Lower lobe of right lung (tissue), 2 donors: ENCODE measurements at regions not wholly inside any gene's neighbourhood (a gene's known extent, or its start where the extent isn't known, plus 50 kb on each side); places are given as distances from the start of the nearest gene placed in this dataset.
A peak's percentile ranks its signal among the peaks of the same experiment; 100 is the strongest.

ENCODE experiments used
- ATAC-seq, 2 donors: fragments of 200-7000 bp; cut with Tn5 transposase; one replicate each; pipeline ENCODE4 v1.9.1; 2020 to 2022; ENCODE audit warnings: mild to moderate bottlenecking in 2 of 2, moderate library complexity in 2 of 2
- DNase-seq: peaks from one replicate; pipeline ENCODE4 v3.0.0-alpha.2; 2020
- H3K27ac ChIP-seq: fragments of 200-600 bp; one replicate; pipeline ENCODE4 v1.8.0; 2022
- H3K27me3 ChIP-seq: fragments of 200-600 bp; one replicate; pipeline ENCODE4 v1.8.0; 2022; ENCODE audit warnings: low read depth
- H3K36me3 ChIP-seq: fragments of 200-600 bp; one replicate; pipeline ENCODE4 v1.8.0; 2022; ENCODE audit warnings: mild to moderate bottlenecking
- H3K4me1 ChIP-seq: fragments of 200-600 bp; one replicate; pipeline ENCODE4 v1.8.0; 2022
- H3K4me3 ChIP-seq: fragments of 200-600 bp; one replicate; pipeline ENCODE4 v1.8.0; 2022; ENCODE audit warnings: mild to moderate bottlenecking
- H3K9me3 ChIP-seq: fragments of 200-600 bp; one replicate; pipeline ENCODE4 v1.8.0; 2022
- CTCF ChIP-seq: fragments of 200-600 bp; IDR thresholded peaks from one replicate; pipeline ENCODE4 v1.8.0; 2022; ENCODE audit warnings: antibody characterized with exemption, mild to moderate bottlenecking
- intact Hi-C: fragments of 100-400 bp; cut with DNase I; formaldehyde crosslinking; loops from one replicate; pipeline ENCODE4 v1.11.0; 2022
- donor health status: DM: no; HTN: yes; CAD: no; lungs with severe emphysema.

DNA sequence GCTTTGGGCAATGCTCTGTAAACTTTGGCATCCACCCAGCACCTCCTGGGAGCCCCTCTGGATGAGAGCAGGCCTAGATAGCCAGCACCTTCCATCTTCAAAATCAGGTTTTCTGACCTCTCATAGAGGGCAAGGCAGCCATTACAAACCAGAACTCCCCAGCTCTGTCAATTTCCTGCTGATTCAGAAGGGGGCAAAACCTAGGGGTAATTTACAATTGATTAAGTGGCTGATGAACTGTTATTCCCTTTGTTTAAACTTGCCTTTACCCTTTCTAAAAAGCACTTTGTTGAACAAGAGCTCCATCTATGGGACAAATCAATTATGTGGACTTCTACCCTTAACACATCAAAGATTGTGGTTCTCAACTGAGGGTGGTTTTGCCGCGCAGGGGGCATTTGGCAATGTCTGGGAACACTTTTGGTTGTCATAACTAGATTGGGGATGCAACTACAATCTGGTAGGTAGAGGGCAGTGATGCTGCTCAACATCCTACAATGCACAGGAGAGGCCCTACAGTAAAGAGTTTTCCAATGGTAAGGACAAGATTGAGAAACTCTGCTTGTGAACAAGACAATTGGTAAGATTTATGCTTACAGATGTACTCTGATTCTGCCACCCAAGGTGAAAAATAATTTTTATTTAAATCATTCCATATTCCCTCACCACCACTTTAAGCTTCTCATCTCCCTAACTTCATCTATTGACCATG, 184.1 kb downstream of the MARCHF11 start:
- Histone ChIP-seq H3K27ac (no peak overlapping the region), H3K27me3 (no peaks in the 10 kb centered on the region), H3K9me3 (peaks cover 17% of the 10 kb centered on the region), H3K4me1 (no peaks in the 10 kb centered on the region), H3K36me3 (no peaks in the 10 kb centered on the region), H3K4me3 (no peak overlapping the region)
- peak; percentile 45 for TF ChIP-seq CTCF
- DNase-seq: no peak
- intact Hi-C loops: no loop called here
- ATAC-seq: no peak

DNA sequence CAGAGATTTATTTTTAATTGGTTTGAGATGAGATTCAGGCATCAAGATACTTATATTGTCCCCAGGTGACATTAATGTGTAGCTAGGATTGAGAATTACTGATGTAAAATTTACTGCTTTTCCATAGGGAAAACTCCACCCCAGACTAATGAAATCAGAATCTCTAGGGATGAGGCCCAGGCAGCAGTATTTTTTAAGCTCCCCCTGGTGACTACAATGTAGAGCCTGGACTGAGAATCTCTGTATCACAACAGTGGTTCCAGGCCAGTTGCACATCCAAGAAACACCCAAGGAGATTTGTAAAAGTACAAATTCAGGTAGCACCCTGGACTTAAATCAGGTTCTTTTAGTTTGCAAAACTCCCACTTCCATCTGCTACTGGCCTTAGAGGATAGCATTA, 185.7 kb downstream of the MARCHF11 start:
- no peak overlapping the region for H3K4me3 ChIP-seq
- intact Hi-C loops: no loop called here
- no peak overlapping the region for H3K27ac ChIP-seq
- H3K36me3 ChIP-seq: no peaks in the 10 kb centered on the region
- no peak for DNase-seq
- no peaks in the 10 kb centered on the region for H3K27me3 ChIP-seq
- no peaks in the 10 kb centered on the region for H3K4me1 ChIP-seq
- ATAC-seq: no peak
- TF ChIP-seq CTCF: no peak
- H3K9me3 ChIP-seq: peaks cover 17% of the 10 kb centered on the region

GRCh38 chr5:15993334-15993733, 186.3 kb downstream of the MARCHF11 start:
- no peaks in the 10 kb centered on the region for H3K27me3 ChIP-seq
- H3K27ac ChIP-seq: no peak overlapping the region
- peaks cover 17% of the 10 kb centered on the region for H3K9me3 ChIP-seq
- no peak for TF ChIP-seq CTCF
- intact Hi-C loops: no loop called here
- ATAC-seq: no peak
- no peaks in the 10 kb centered on the region for H3K4me1 ChIP-seq
- H3K4me3 ChIP-seq: no peak overlapping the region
- no peaks in the 10 kb centered on the region for H3K36me3 ChIP-seq
- DNase-seq: no peak

- Histone ChIP-seq H3K4me1 (no peaks in the 10 kb centered on the region), H3K4me3 (no peak overlapping the region), H3K27me3 (no peaks in the 10 kb centered on the region), H3K9me3 (peaks cover 17% of the 10 kb centered on the region), H3K27ac (no peak overlapping the region), H3K36me3 (no peaks in the 10 kb centered on the region)
- no peak for TF ChIP-seq CTCF
- no peak for ATAC-seq
- intact Hi-C loops: no loop called here
- no peak for DNase-seq
Measured at GRCh38 chr5:15992918-15993317, 186.7 kb downstream of the MARCHF11 start.

DNA sequence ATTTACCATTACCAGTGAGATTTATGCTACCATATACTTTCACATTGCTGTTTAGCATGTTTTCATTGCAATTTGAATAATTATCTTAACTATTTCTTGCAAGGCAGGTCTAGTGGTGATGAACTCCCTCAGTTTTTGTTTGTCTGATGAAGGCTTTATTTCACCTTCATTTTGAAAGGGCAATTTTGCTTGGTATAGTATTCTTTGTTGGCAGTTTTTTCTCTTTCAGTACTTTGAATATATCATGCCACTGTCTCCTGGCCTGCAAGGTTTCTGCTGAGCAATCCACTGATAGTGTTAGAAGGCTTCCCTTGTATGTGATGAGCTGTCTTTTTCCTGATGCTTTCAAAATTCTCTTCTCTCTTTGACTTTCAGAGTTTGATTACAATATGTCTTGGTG, 188.0 kb downstream of the MARCHF11 start:
- Histone ChIP-seq H3K27ac (no peak overlapping the region), H3K27me3 (no peaks in the 10 kb centered on the region), H3K4me1 (no peaks in the 10 kb centered on the region), H3K4me3 (no peak overlapping the region), H3K9me3 (peaks cover 17% of the 10 kb centered on the region), H3K36me3 (no peaks in the 10 kb centered on the region)
- DNase-seq (no peak), ATAC-seq (no peak)
- no peak for TF ChIP-seq CTCF
- intact Hi-C loops: no loop called here
